Bronchial epithelial cell (primary cell): ENCODE measurements at regions not wholly inside any gene's neighbourhood (a gene's known extent, or its start where the extent isn't known, plus 50 kb on each side); places are given as distances from the start of the nearest gene placed in this dataset.
A peak's percentile ranks its signal among the peaks of the same experiment; 100 is the strongest.

Source experiments
- DNase-seq: peaks from one replicate; pipeline ENCODE4 v3.0.0-alpha.2; 2010; ENCODE audit warnings: low read depth
- FAIRE-seq: peaks from 2 replicates; lab custom pipeline; 2011; peaks lifted over from hg19 to GRCh38; lab: Jason Lieb, UNC
- H3K27me3 ChIP-seq: 2 replicates; pipeline ENCODE4 v1.5.1; 2011; ENCODE audit warnings: low read length; ENCODE audit not compliant: control insufficient read depth, insufficient read depth
- H3K36me3 ChIP-seq: 2 replicates; pipeline ENCODE4 v1.5.1; 2011; ENCODE audit warnings: low read length; ENCODE audit not compliant: control insufficient read depth, insufficient read depth
- H3K4me3 ChIP-seq: 2 replicates; pipeline ENCODE4 v1.5.1; 2011; ENCODE audit warnings: mild to moderate bottlenecking, low read depth, low read length, control low read depth
- CTCF ChIP-seq: IDR thresholded peaks from 2 replicates; pipeline ENCODE4 v1.5.1; 2011; ENCODE audit warnings: mild to moderate bottlenecking, moderate library complexity, low read length, control low read depth, inconsistent platforms; ENCODE audit not compliant: insufficient read depth, severe bottlenecking

- Histone ChIP-seq H3K4me3 (no peak overlapping the region), H3K36me3 (no peaks in the 10 kb centered on the region), H3K27me3 (no peaks in the 10 kb centered on the region)
- FAIRE-seq (no peak), DNase-seq (no peak)
- no peak for TF ChIP-seq CTCF
Measured at GRCh38 chr21:16788584-16788983, 724.3 kb upstream of the CXADR start.

DNA sequence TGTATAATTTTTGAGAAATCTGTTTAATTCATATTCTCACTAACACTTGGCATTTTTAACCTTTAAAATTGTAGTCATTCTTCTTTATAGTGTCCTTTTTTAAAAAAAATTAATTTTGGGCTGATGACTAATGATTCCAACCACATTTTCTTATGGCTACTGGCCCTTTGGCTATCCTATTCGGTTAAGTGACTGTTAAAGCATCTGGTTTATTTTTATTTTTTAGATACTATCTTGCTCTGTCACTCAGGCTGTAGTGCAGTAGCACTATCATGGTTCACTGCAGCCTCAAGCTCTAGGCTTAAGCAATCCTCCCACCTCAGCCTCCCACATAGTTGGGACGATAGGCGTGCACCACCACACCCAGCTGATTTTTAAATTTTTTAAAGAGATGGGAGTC, 723.2 kb upstream of the CXADR start:
- Histone ChIP-seq H3K27me3 (no peaks in the 10 kb centered on the region), H3K36me3 (no peaks in the 10 kb centered on the region), H3K4me3 (no peak overlapping the region)
- no peak for TF ChIP-seq CTCF
- DNase-seq (no peak), FAIRE-seq (no peak)

DNA sequence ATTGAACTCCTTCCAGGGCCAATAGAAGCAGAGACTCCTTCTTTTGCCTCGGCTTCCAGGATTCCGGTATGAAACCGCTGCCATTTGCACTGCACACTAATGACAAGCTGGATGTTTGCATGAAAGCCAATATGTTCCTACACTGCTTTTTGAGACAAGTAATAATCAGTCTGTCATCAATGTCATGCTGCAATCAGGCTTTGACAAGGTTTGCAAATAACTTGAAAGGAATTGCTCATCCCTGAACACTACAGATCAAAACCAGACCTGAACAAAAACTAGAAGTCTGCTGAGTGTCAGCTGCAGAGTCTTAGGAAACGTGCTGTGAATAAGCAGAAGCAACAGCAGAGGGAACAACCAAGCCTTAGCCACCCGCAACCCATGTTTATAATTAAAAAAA, 720.7 kb upstream of the CXADR start:
- no peak for FAIRE-seq
- Histone ChIP-seq H3K27me3 (no peaks in the 10 kb centered on the region), H3K4me3 (no peak overlapping the region), H3K36me3 (no peaks in the 10 kb centered on the region)
- TF ChIP-seq CTCF = no peak
- no peak for DNase-seq

DNA sequence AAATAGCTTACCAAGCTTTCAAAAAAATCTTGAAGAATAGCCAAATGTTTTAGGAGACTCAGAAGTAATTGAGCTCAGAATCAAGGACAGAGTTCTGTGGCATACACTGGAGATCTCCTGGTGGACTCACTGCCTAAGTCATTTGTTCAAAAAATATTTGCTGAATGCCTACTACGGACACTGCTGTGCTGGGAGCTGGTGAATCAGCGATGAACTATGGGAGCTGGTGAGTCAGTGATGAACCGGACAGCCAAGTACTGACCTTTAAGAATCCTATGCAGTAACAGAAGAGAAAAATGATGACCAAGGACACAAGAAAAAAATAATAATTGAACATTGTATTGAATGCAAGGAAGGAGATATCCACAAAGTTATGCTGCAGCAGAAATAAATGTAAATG, 717.9 kb upstream of the CXADR start:
- no peak for TF ChIP-seq CTCF
- DNase-seq (peak; percentile 73), FAIRE-seq (no peak)
- Histone ChIP-seq H3K4me3 (no peak overlapping the region), H3K27me3 (no peaks in the 10 kb centered on the region), H3K36me3 (no peaks in the 10 kb centered on the region)

DNA sequence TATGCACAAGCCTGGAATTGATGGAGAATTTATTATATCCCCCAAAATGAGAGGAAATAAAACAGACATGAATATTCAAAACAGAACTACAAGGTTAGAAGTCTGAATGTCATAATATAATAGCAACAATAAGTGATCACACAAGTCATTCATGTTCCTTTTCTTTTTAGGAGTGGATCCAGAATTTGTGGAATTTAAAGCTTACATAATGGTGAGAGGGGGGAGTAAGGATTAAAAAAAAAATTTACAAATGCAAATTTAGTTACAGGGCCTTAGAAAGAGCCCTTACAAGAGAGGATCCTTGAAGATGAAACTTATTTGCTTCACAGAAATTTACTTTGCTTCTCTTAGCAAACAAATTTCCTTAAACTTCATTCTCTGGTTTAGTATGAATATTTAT, 716.1 kb upstream of the CXADR start:
- no peaks in the 10 kb centered on the region for H3K36me3 ChIP-seq
- FAIRE-seq (no peak), DNase-seq (no peak)
- no peak for TF ChIP-seq CTCF
- no peak overlapping the region for H3K4me3 ChIP-seq
- H3K27me3 ChIP-seq = no peaks in the 10 kb centered on the region

DNA sequence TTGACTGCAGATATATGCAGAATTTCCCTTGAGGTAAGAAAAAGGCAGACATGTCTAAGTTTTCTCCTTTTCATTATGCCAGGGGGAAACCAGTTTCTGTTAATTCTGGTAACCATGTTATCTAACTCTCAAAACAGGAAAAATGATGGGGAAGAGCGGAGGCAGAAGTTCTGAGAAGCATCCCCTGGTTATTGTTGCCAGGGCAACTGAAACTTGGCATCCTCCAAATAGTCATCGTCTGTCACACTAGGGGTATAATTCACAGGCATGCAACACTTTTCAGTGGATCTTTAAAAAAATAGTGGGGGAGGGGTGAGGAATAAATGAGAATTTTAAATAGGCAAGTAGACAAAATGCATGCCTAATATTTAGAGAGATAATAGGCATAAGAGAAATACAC, 715.3 kb upstream of the CXADR start:
- DNase-seq (no peak), FAIRE-seq (no peak)
- Histone ChIP-seq H3K4me3 (no peak overlapping the region), H3K36me3 (no peaks in the 10 kb centered on the region), H3K27me3 (no peaks in the 10 kb centered on the region)
- TF ChIP-seq CTCF = no peak
